ENCODE measurements at regions not wholly inside any gene's neighbourhood (a gene's known extent, or its start where the extent isn't known, plus 50 kb on each side); places are given as distances from the start of the nearest gene placed in this dataset.

DNA sequence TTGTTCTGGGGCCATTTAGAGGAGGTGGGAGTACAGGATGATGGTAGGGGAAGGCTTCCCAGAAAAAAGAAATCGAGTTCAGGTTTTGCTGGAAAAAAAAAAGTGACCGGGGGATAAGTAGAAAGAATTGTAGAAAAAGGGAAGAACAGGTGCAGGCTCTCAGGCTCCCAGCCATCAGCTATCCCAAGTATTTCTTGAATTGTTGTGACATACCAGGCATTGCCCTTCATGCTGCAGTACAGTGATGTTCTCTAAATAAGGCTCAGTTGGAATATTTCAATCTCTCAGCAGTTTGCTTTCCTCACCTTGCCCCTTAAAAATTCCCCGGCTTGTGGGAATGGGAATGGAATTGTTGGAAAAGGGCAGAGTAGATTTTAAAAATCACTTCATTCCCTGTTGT is 82.5 kb upstream of the RGMA start:
- H3K4me2 ChIP-seq (ENCODE audit: low read length) = no peak overlapping the region
- H3K36me3 ChIP-seq (ENCODE audit: insufficient read depth, low read length) = no peaks in the 10 kb centered on the region
- Mint-ChIP-seq H3K27ac (ENCODE audit: unreplicated experiment) (no peak overlapping the region), H3K4me3 (ENCODE audit: unreplicated experiment) (no peak overlapping the region), H3K4me1 (ENCODE audit: low read depth, unreplicated experiment) (peaks cover 12% of the 10 kb centered on the region), H3K36me3 (ENCODE audit: low read depth, unreplicated experiment) (peaks cover 1% of the 10 kb centered on the region), H3K27me3 (ENCODE audit: low read depth, unreplicated experiment) (peaks cover 13% of the 10 kb centered on the region), H3K9me3 (ENCODE audit: unreplicated experiment) (peaks cover 11% of the 10 kb centered on the region)
- peaks cover 4% of the 10 kb centered on the region for H3K4me1 ChIP-seq (ENCODE audit: insufficient read depth, low read length)
- TF ChIP-seq, protein P1, sequence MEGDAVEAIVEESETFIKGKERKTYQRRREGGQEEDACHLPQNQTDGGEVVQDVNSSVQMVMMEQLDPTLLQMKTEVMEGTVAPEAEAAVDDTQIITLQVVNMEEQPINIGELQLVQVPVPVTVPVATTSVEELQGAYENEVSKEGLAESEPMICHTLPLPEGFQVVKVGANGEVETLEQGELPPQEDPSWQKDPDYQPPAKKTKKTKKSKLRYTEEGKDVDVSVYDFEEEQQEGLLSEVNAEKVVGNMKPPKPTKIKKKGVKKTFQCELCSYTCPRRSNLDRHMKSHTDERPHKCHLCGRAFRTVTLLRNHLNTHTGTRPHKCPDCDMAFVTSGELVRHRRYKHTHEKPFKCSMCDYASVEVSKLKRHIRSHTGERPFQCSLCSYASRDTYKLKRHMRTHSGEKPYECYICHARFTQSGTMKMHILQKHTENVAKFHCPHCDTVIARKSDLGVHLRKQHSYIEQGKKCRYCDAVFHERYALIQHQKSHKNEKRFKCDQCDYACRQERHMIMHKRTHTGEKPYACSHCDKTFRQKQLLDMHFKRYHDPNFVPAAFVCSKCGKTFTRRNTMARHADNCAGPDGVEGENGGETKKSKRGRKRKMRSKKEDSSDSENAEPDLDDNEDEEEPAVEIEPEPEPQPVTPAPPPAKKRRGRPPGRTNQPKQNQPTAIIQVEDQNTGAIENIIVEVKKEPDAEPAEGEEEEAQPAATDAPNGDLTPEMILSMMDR (IDR thresholded peaks at IDR 0.05; ENCODE audit: insufficient read depth, low read depth, low read length) = no peak
- no peak for TF ChIP-seq EZH2 (IDR thresholded peaks at IDR 0.05; ENCODE audit: insufficient read depth, low read length)
- H3K4me3 ChIP-seq (ENCODE audit: insufficient read depth, low read depth, low read length) = no peak overlapping the region
- H3K9ac ChIP-seq (ENCODE audit: low read length) = no peak overlapping the region
- H3K79me2 ChIP-seq (ENCODE audit: insufficient read depth, low read length) = no peaks in the 10 kb centered on the region
- DNase-seq (ENCODE audit: low read depth) = no peak
- H3K27me3 ChIP-seq (ENCODE audit: insufficient read depth, low read length) = peaks cover 22% of the 10 kb centered on the region
- FAIRE-seq = no peak
- H4K20me1 ChIP-seq (ENCODE audit: insufficient read depth, low read length) = no peaks in the 10 kb centered on the region
- no peaks in the 10 kb centered on the region for H3K9me3 ChIP-seq (ENCODE audit: insufficient read depth, low read depth, low read length)
- H2AFZ ChIP-seq (ENCODE audit: low read depth, low read length) = no peak overlapping the region
- no peak overlapping the region for H3K27ac ChIP-seq (ENCODE audit: low read depth, low read length)

DNA sequence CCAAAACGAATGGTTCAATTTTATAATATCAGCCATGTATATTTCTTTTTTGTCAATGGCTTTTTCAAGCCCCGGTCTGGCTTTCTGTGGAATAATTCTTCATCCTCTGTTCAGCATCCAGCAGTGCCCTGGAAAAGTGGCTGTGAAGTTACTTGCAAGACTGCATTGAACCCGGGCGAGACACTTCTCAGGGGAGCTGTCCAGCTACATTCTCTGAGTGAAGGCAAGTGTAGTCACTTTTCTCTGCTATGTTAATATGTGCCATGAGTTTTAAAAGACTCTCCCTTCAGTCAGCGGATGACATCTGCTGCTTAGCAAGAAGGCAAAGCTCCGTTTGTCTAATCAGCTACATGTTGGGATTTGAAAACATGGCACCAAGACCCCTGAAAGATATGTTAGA is 81.3 kb upstream of the RGMA start:
- H3K79me2 ChIP-seq (ENCODE audit: insufficient read depth, low read length) = no peaks in the 10 kb centered on the region
- no peak overlapping the region for H3K4me3 Mint-ChIP-seq (ENCODE audit: unreplicated experiment)
- H3K9me3 Mint-ChIP-seq (ENCODE audit: unreplicated experiment) = peaks cover 9% of the 10 kb centered on the region
- no peak overlapping the region for H3K27ac Mint-ChIP-seq (ENCODE audit: unreplicated experiment)
- H3K4me1 Mint-ChIP-seq (ENCODE audit: low read depth, unreplicated experiment) = peaks cover 12% of the 10 kb centered on the region
- H3K9ac ChIP-seq (ENCODE audit: low read length) = no peak overlapping the region
- H4K20me1 ChIP-seq (ENCODE audit: insufficient read depth, low read length) = no peaks in the 10 kb centered on the region
- H3K36me3 Mint-ChIP-seq (ENCODE audit: low read depth, unreplicated experiment) = peaks cover 1% of the 10 kb centered on the region
- peaks cover 18% of the 10 kb centered on the region for H3K27me3 Mint-ChIP-seq (ENCODE audit: low read depth, unreplicated experiment)
- H3K27ac ChIP-seq (ENCODE audit: low read depth, low read length) = no peak overlapping the region
- no peak overlapping the region for H3K4me2 ChIP-seq (ENCODE audit: low read length)
- no peak for DNase-seq (ENCODE audit: low read depth)
- H3K9me3 ChIP-seq (ENCODE audit: insufficient read depth, low read depth, low read length) = no peaks in the 10 kb centered on the region
- H3K27me3 ChIP-seq (ENCODE audit: insufficient read depth, low read length) = peaks cover 28% of the 10 kb centered on the region
- TF ChIP-seq EZH2 (IDR thresholded peaks at IDR 0.05; ENCODE audit: insufficient read depth, low read length) = no peak
- TF ChIP-seq, protein P1 (IDR thresholded peaks at IDR 0.05; ENCODE audit: insufficient read depth, low read depth, low read length) = no peak
- FAIRE-seq = no peak
- H3K4me3 ChIP-seq (ENCODE audit: insufficient read depth, low read depth, low read length) = no peak overlapping the region
- peaks cover 4% of the 10 kb centered on the region for H3K4me1 ChIP-seq (ENCODE audit: insufficient read depth, low read length)
- no peak overlapping the region for H2AFZ ChIP-seq (ENCODE audit: low read depth, low read length)
- no peaks in the 10 kb centered on the region for H3K36me3 ChIP-seq (ENCODE audit: insufficient read depth, low read length)

DNA sequence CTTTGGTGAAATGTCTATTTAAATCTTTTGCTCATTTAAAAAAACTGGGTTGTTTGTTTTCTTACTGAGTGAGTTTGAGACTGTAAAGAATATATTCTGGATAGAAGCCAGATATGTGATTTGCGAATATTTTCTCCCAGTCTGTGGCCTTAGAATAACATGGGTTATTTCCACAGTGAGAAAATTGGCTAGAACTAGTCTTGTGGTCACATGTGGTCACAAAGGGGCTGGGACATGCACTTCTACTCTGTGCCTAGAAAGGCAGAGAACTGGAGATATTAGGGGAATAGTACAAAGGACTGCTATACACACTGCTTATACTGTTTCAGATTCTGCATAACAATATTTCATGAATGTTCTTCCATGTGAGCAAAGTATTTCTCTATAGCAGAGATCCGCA is 79.9 kb upstream of the RGMA start:
- Mint-ChIP-seq H3K4me1 (ENCODE audit: low read depth, unreplicated experiment) (peaks cover 16% of the 10 kb centered on the region), H3K9me3 (ENCODE audit: unreplicated experiment) (peaks cover 10% of the 10 kb centered on the region), H3K36me3 (ENCODE audit: low read depth, unreplicated experiment) (no peaks in the 10 kb centered on the region), H3K27me3 (ENCODE audit: low read depth, unreplicated experiment) (peaks cover 21% of the 10 kb centered on the region), H3K27ac (ENCODE audit: unreplicated experiment) (no peak overlapping the region), H3K4me3 (ENCODE audit: unreplicated experiment) (no peak overlapping the region)
- DNase-seq (ENCODE audit: low read depth) (peak; percentile 42), FAIRE-seq (peak; percentile 73)
- no peak overlapping the region for H3K4me2 ChIP-seq (ENCODE audit: low read length)
- H3K36me3 ChIP-seq (ENCODE audit: insufficient read depth, low read length) = no peaks in the 10 kb centered on the region
- H3K9me3 ChIP-seq (ENCODE audit: insufficient read depth, low read depth, low read length) = no peaks in the 10 kb centered on the region
- peaks cover 4% of the 10 kb centered on the region for H3K4me1 ChIP-seq (ENCODE audit: insufficient read depth, low read length)
- H3K27me3 ChIP-seq (ENCODE audit: insufficient read depth, low read length) = peaks cover 31% of the 10 kb centered on the region
- no peak overlapping the region for H2AFZ ChIP-seq (ENCODE audit: low read depth, low read length)
- H4K20me1 ChIP-seq (ENCODE audit: insufficient read depth, low read length) = no peaks in the 10 kb centered on the region
- H3K79me2 ChIP-seq (ENCODE audit: insufficient read depth, low read length) = no peaks in the 10 kb centered on the region
- H3K27ac ChIP-seq (ENCODE audit: low read depth, low read length) = no peak overlapping the region
- H3K9ac ChIP-seq (ENCODE audit: low read length) = no peak overlapping the region
- TF ChIP-seq EZH2 (IDR thresholded peaks at IDR 0.05; ENCODE audit: insufficient read depth, low read length) = no peak
- TF ChIP-seq, protein P1 (IDR thresholded peaks at IDR 0.05; ENCODE audit: insufficient read depth, low read depth, low read length) = no peak
- H3K4me3 ChIP-seq (ENCODE audit: insufficient read depth, low read depth, low read length) = no peak overlapping the region
